CD4-positive, alpha-beta T cell (primary cell): ENCODE measurements at regions not wholly inside any gene's neighbourhood (a gene's known extent, or its start where the extent isn't known, plus 50 kb on each side); places are given as distances from the start of the nearest gene placed in this dataset.

Experiments
- ATAC-seq: fragments of 200-7000 bp; cut with Tn5 transposase; one replicate; pipeline ENCODE4 v1.10.0; 2022; ENCODE audit warnings: mild to moderate bottlenecking; ENCODE audit not compliant: poor library complexity
- CTCF ChIA-PET: fragments of 350-600 bp; sonication (Branson Sonifier 250); formaldehyde crosslinking; loops from one replicate; lab custom pipeline; 2021; ENCODE audit warnings: antibody characterized with exemption, inconsistent platforms; lab: Charles Lee
- POLR2A ChIA-PET: fragments of 350-600 bp; sonication (Branson Sonifier 250); formaldehyde crosslinking; loops from one replicate; lab custom pipeline; 2021; ENCODE audit warnings: antibody characterized with exemption, inconsistent platforms; lab: Charles Lee
- DNase-seq, 14 experiments: peaks; one replicate each; pipeline ENCODE4 v3.0.0-alpha.2; 2013 to 2020; ENCODE audit warnings: mixed read lengths in 2 of 14
- H3K27ac ChIP-seq, 2 donors: one replicate each; pipeline versions ENCODE4 v1.5.1 to v1.7.0; 2013; ENCODE audit warnings: low read length in 2 of 2, low read depth in 1 of 2, mild to moderate bottlenecking in 1 of 2
- H3K27me3 ChIP-seq, 2 experiments: 1 replicate in 1 of 2; 2 replicates in 1 of 2; pipeline versions ENCODE4 v1.6.1 to v1.7.0; 2013; ENCODE audit warnings: low read length in 2 of 2, control low read depth in 1 of 2, mild to moderate bottlenecking in 1 of 2, moderate library complexity in 1 of 2; ENCODE audit not compliant: insufficient read depth in 2 of 2, control insufficient read depth in 1 of 2
- H3K36me3 ChIP-seq: one replicate; pipeline ENCODE4 v1.6.1; 2013; ENCODE audit warnings: low read length, control low read depth; ENCODE audit not compliant: insufficient read depth
- H3K4me1 ChIP-seq: one replicate; pipeline ENCODE4 v1.6.1; 2013; ENCODE audit warnings: low read length, control low read depth; ENCODE audit not compliant: insufficient read depth
- H3K4me3 ChIP-seq: one replicate; pipeline ENCODE4 v1.5.1; 2013; ENCODE audit warnings: mild to moderate bottlenecking, low read length, moderate library complexity
- H3K9me3 ChIP-seq, 2 experiments: 1 replicate in 1 of 2; 2 replicates in 1 of 2; pipeline versions ENCODE4 v1.6.1 to v1.7.0; 2013; ENCODE audit warnings: low read length in 2 of 2, mild to moderate bottlenecking in 2 of 2, control low read depth in 1 of 2, moderate library complexity in 1 of 2; ENCODE audit not compliant: control insufficient read depth in 1 of 2, insufficient read depth in 1 of 2
- H3K27ac Mint-ChIP-seq: one replicate; pipeline ENCODE4 v1.8.0; 2020; ENCODE audit warnings: mixed read lengths
- H3K27me3 Mint-ChIP-seq: one replicate; pipeline ENCODE4 v1.8.0; 2021; ENCODE audit warnings: mixed read lengths
- H3K36me3 Mint-ChIP-seq: one replicate; pipeline ENCODE4 v1.8.0; 2021; ENCODE audit warnings: low read depth, mixed read lengths
- H3K4me1 Mint-ChIP-seq: one replicate; pipeline ENCODE4 v1.8.0; 2021; ENCODE audit warnings: low read depth, mixed read lengths
- H3K4me3 Mint-ChIP-seq: one replicate; pipeline ENCODE4 v1.8.0; 2020; ENCODE audit warnings: mild to moderate bottlenecking, mixed read lengths
- H3K9me3 Mint-ChIP-seq: one replicate; pipeline ENCODE4 v1.8.0; 2020; ENCODE audit warnings: mixed read lengths
- CTCF ChIP-seq: fragments of 200-600 bp; IDR thresholded peaks from one replicate; pipeline ENCODE4 v1.8.0; 2022; ENCODE audit warnings: antibody characterized with exemption, mild to moderate bottlenecking
- intact Hi-C, 2 experiments: fragments of 100-400 bp; cut with DNase I in 1 of 2; cut with micrococcal nuclease in 1 of 2; formaldehyde crosslinking; loops; one replicate each; pipeline versions ENCODE4 v1.15.1 to v1.9.0; 2023 to 2025; cut with DNase I, micrococcal nuclease

- ATAC-seq, result no peak
- H3K36me3 Mint-ChIP-seq, result no peaks in the 10 kb centered on the region
Observed at GRCh38 chr13:97072297-97072696, 78.0 kb upstream of the OXGR1 start.

GRCh38 chr13:97074618-97075017, 80.3 kb upstream of the OXGR1 start:
- intact Hi-C loops, result no loop called here
- H3K9me3 Mint-ChIP-seq, result peaks cover 7% of the 10 kb centered on the region
- TF ChIP-seq CTCF, result no peak
- H3K4me3 Mint-ChIP-seq, result no peak overlapping the region
- ATAC-seq (no peak), DNase-seq (no peak)
- Histone ChIP-seq H3K4me3 (no peak overlapping the region), H3K27me3 (no peaks in the 10 kb centered on the region), H3K9me3 (peaks cover 3 to 7% of the 10 kb centered on the region in 2 experiments), H3K27ac (no peak overlapping the region), H3K36me3 (no peaks in the 10 kb centered on the region), H3K4me1 (no peaks in the 10 kb centered on the region)
- ChIA-PET POLR2A (no interaction called here), CTCF (no interaction called here)
- H3K27ac Mint-ChIP-seq, result no peak overlapping the region
- H3K36me3 Mint-ChIP-seq, result no peaks in the 10 kb centered on the region
- peaks cover 22% of the 10 kb centered on the region for H3K27me3 Mint-ChIP-seq
- no peaks in the 10 kb centered on the region for H3K4me1 Mint-ChIP-seq

More at GRCh38 chr13:97072297-97072696, 78.0 kb upstream of the OXGR1 start:
- ChIA-PET CTCF (no interaction called here), POLR2A (no interaction called here)
- Mint-ChIP-seq H3K4me3 (no peak overlapping the region), H3K9me3 (peaks cover 7% of the 10 kb centered on the region), H3K27ac (no peak overlapping the region), H3K27me3 (peaks cover 26% of the 10 kb centered on the region), H3K4me1 (no peaks in the 10 kb centered on the region)
- Histone ChIP-seq H3K4me1 (no peaks in the 10 kb centered on the region), H3K27ac (no peak overlapping the region), H3K36me3 (no peaks in the 10 kb centered on the region), H3K27me3 (peaks cover 0 to 6% of the 10 kb centered on the region in 2 experiments), H3K9me3 (peaks cover 0 to 7% of the 10 kb centered on the region in 2 experiments), H3K4me3 (no peak overlapping the region)
- intact Hi-C loops, result no loop called here
- DNase-seq, result no peak
- TF ChIP-seq CTCF, result no peak

- TF ChIP-seq CTCF, result no peak
- DNase-seq (peak in 2 of 14 experiments; percentile 23 to 25), ATAC-seq (no peak)
- no peaks in the 10 kb centered on the region for H3K4me1 Mint-ChIP-seq
- POLR2A ChIA-PET, result no interaction called here
- no peak overlapping the region for H3K4me3 Mint-ChIP-seq
- H3K36me3 Mint-ChIP-seq, result no peaks in the 10 kb centered on the region
- no peaks in the 10 kb centered on the region for H3K27me3 ChIP-seq
- H3K27me3 Mint-ChIP-seq, result peaks cover 15% of the 10 kb centered on the region
- intact Hi-C loops, result no loop called here
- no peaks in the 10 kb centered on the region for H3K4me1 ChIP-seq
- H3K36me3 ChIP-seq, result no peaks in the 10 kb centered on the region
- no peak overlapping the region for H3K27ac ChIP-seq
- H3K4me3 ChIP-seq, result no peak overlapping the region
- peaks cover 7% of the 10 kb centered on the region for H3K9me3 Mint-ChIP-seq
- CTCF ChIA-PET, result no interaction called here
- H3K9me3 ChIP-seq, result peaks cover 3 to 7% of the 10 kb centered on the region in 2 experiments
- no peak overlapping the region for H3K27ac Mint-ChIP-seq
Observed at GRCh38 chr13:97076898-97077297, 82.6 kb upstream of the OXGR1 start.
